SK-MEL-5 (cell line): ENCODE measurements at regions not wholly inside any gene's neighbourhood (a gene's known extent, or its start where the extent isn't known, plus 50 kb on each side); places are given as distances from the start of the nearest gene placed in this dataset.

Source experiments
- DNase-seq: peaks from one replicate; pipeline ENCODE4 v3.0.0-alpha.2; 2016; ENCODE audit warnings: low read depth, low spot score
- in situ Hi-C: cut with HindIII; loops from 2 replicates; pipeline ENCODE4 v1.10.0; 2016; ENCODE audit warnings: low sequenced_read_pairs, high pct_unique_total_duplicates, low pct_unique_long_range_greater_than_20kb

DNA sequence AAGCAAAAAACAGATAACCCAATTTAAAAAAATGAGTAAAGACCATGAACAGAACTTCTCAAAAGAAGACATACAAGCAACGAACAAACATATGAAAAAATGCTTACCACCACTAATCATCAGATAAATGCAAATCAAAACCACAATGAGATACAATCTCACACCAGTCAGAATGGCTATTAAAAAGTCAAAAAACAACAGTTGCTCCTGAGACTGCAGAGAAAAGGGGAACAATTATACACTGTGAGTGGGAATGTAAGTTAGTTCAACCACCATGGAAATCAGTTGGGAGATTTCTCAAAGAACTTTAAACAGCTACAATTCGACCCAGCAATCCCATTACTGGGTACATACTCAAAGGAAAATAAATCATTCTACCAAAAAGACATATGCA is 131.6 kb downstream of the PTGER3 start:
- DNase-seq: no peak
- in situ Hi-C loops: no loop called here

DNA sequence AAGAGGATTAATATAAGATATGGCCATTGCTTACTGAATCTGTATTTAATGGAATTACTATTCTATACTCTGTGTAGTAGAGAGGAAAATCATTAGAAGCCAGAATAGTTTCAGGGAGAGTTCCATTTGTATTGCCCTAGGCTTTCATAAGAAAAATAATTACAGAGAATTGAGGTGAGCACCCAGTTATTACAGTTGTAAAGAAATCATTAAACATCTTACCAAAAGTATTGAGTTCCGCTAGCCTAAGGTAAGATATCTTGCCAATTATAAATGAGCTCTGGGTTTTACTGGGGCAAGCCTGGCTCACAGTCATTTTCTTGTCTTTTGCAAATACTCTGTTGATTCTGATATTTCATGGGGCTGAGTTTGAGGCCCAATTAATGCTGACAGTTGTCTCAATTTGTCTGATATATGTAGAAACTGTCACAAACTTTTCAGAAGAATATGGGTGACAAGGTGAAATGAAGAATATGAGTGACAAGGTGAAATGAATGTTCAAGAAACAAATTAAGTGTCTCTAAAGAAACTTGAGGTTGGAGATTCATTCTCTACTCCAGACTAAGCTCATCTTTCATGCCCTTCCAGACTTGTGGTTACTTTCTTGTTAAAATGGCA is 127.8 kb downstream of the PTGER3 start:
- in situ Hi-C loops: no loop called here

More for the DNA sequence above, 127.8 kb downstream of the PTGER3 start:
- DNase-seq: no peak
